Ishikawa (cell line): ENCODE measurements at regions not wholly inside any gene's neighbourhood (a gene's known extent, or its start where the extent isn't known, plus 50 kb on each side); places are given as distances from the start of the nearest gene placed in this dataset.

Source experiments
- CREB1 ChIP-seq: IDR thresholded peaks from 2 replicates; pipeline ENCODE4 v1.6.1; 2012; ENCODE audit warnings: low read depth
- EGR1 ChIP-seq: IDR thresholded peaks from 2 replicates; pipeline ENCODE4 v1.6.1; 2012
- EP300 ChIP-seq: IDR thresholded peaks from 2 replicates; pipeline ENCODE4 v1.6.1; 2012; ENCODE audit warnings: borderline replicate concordance
- TEAD4 ChIP-seq: IDR thresholded peaks from 2 replicates; pipeline ENCODE4 v1.6.1; 2012
- TF ChIP-seq, protein P1 (sequence below): IDR thresholded peaks from 2 replicates; pipeline ENCODE4 v1.6.1; 2012; ENCODE audit warnings: low read depth, mild to moderate bottlenecking
- TF ChIP-seq, protein P2 (sequence below): IDR thresholded peaks from 2 replicates; pipeline ENCODE4 v1.6.1; 2012

DNA sequence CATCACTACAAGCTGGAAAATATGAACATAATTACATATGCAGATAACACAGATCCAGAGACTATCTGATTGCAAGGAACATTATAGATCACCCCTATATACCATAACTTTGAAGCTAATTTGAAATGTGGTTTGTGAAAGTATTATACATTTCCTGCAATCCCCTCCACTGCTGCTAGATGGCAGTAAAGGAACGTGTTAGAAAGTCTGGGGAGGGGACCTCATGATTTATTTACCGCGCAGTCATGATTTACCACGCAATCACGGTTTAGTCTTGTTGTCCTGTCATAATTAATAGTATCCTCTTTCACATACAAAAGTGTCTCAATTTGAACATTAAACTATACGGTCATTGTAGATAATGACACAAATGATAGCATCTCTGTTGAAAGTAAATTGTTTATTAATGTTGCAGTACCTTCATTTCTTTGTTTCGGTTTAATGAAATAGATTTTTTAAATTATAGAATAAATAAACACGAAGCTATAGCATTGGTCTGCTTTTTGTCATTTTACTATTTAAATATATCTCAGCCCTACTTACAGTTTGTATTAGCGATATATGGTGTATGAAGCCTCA lies 145.3 kb upstream of the PRSS1 start:
- TF ChIP-seq EP300 (no peak), TEAD4 (no peak), EGR1 (no peak), CREB1 (no peak)
- TF ChIP-seq, protein P1, sequence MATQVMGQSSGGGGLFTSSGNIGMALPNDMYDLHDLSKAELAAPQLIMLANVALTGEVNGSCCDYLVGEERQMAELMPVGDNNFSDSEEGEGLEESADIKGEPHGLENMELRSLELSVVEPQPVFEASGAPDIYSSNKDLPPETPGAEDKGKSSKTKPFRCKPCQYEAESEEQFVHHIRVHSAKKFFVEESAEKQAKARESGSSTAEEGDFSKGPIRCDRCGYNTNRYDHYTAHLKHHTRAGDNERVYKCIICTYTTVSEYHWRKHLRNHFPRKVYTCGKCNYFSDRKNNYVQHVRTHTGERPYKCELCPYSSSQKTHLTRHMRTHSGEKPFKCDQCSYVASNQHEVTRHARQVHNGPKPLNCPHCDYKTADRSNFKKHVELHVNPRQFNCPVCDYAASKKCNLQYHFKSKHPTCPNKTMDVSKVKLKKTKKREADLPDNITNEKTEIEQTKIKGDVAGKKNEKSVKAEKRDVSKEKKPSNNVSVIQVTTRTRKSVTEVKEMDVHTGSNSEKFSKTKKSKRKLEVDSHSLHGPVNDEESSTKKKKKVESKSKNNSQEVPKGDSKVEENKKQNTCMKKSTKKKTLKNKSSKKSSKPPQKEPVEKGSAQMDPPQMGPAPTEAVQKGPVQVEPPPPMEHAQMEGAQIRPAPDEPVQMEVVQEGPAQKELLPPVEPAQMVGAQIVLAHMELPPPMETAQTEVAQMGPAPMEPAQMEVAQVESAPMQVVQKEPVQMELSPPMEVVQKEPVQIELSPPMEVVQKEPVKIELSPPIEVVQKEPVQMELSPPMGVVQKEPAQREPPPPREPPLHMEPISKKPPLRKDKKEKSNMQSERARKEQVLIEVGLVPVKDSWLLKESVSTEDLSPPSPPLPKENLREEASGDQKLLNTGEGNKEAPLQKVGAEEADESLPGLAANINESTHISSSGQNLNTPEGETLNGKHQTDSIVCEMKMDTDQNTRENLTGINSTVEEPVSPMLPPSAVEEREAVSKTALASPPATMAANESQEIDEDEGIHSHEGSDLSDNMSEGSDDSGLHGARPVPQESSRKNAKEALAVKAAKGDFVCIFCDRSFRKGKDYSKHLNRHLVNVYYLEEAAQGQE = no peak
- TF ChIP-seq, protein P2, sequence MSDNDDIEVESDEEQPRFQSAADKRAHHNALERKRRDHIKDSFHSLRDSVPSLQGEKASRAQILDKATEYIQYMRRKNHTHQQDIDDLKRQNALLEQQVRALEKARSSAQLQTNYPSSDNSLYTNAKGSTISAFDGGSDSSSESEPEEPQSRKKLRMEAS = no peak
